ENCODE measurements at regions not wholly inside any gene's neighbourhood (a gene's known extent, or its start where the extent isn't known, plus 50 kb on each side); places are given as distances from the start of the nearest gene placed in this dataset.

- TF ChIP-seq CTCF (IDR thresholded peaks at IDR 0.05), result no peak
- TF ChIP-seq POLR2AphosphoS5 (IDR thresholded peaks at IDR 0.05), result no peak
These were observed 101.7 kb downstream of the DDX1 start for GRCh38 chr2:15693382-15693781.

All from transverse colon (tissue), 4 donors.